Stimulated activated CD4-positive, alpha-beta T cell treated with anti-CD3 and anti-CD28 coated beads, Interleukin-2, amount 100 ng/mL, for 48 hours (primary cell): ENCODE measurements at regions not wholly inside any gene's neighbourhood (a gene's known extent, or its start where the extent isn't known, plus 50 kb on each side); places are given as distances from the start of the nearest gene placed in this dataset.
"Not testable (repeated sequence)": the region's sequence is repeated elsewhere in the genome, so short reads cannot be mapped to it uniquely, and the experiment has no call there.

Experiments used
- DNase-seq, 2 donors: peaks; one replicate each; pipeline ENCODE4 v3.0.0-alpha.2; 2020

- DNase-seq: no peak
Observed at GRCh38 chr5:33162057-33162456, 278.7 kb upstream of the TARS1 start.

- DNase-seq: no peak
Observed at GRCh38 chr5:33166522-33166921, 274.2 kb upstream of the TARS1 start.

- no peak for DNase-seq
Observed at GRCh38 chr5:33166948-33167347, 273.8 kb upstream of the TARS1 start.

- no peak for DNase-seq
Observed at GRCh38 chr5:33167541-33167940, 273.2 kb upstream of the TARS1 start.

- no peak for DNase-seq
Observed at GRCh38 chr5:33170411-33170810, 270.4 kb upstream of the TARS1 start.

GRCh38 chr5:33174383-33174782 lies 266.4 kb upstream of the TARS1 start:
- no peak for DNase-seq

- no peak for DNase-seq
Observed at GRCh38 chr5:33179301-33179700, 261.5 kb upstream of the TARS1 start.

GRCh38 chr5:33180900-33181299 lies 259.9 kb upstream of the TARS1 start:
- no peak for DNase-seq

GRCh38 chr5:33182986-33183385 lies 257.8 kb upstream of the TARS1 start:
- DNase-seq: no peak

GRCh38 chr5:33184367-33184766 lies 256.4 kb upstream of the TARS1 start:
- no peak for DNase-seq

GRCh38 chr5:33188089-33188488 lies 252.7 kb upstream of the TARS1 start:
- DNase-seq: no peak

GRCh38 chr5:33194914-33195313 lies 245.9 kb upstream of the TARS1 start:
- DNase-seq: no peak

GRCh38 chr5:33195431-33196165 lies 245.2 kb upstream of the TARS1 start:
- DNase-seq: no peak

GRCh38 chr5:33198836-33199235 lies 241.9 kb upstream of the TARS1 start:
- DNase-seq: no peak

- no peak for DNase-seq
Observed at GRCh38 chr5:33203931-33204330, 236.8 kb upstream of the TARS1 start.

- no peak for DNase-seq
Observed at GRCh38 chr5:33205079-33205478, 235.7 kb upstream of the TARS1 start.

- no peak for DNase-seq
Observed at GRCh38 chr5:33205727-33206410, 234.9 kb upstream of the TARS1 start.

- no peak for DNase-seq
Observed at GRCh38 chr5:33206962-33207506, 233.7 kb upstream of the TARS1 start.

- DNase-seq: no peak
Observed at GRCh38 chr5:33209252-33209651, 231.5 kb upstream of the TARS1 start.

- DNase-seq: not testable (repeated sequence)
Observed at GRCh38 chr5:33210221-33210620, 230.5 kb upstream of the TARS1 start.

GRCh38 chr5:33210978-33211377 lies 229.8 kb upstream of the TARS1 start:
- no peak for DNase-seq

GRCh38 chr5:33212439-33212838 lies 228.3 kb upstream of the TARS1 start:
- no peak for DNase-seq

GRCh38 chr5:33212900-33213299 lies 227.9 kb upstream of the TARS1 start:
- DNase-seq: no peak

GRCh38 chr5:33223563-33224284 lies 217.0 kb upstream of the TARS1 start:
- no peak for DNase-seq
